ENCODE measurements at regions not wholly inside any gene's neighbourhood (a gene's known extent, or its start where the extent isn't known, plus 50 kb on each side); places are given as distances from the start of the nearest gene placed in this dataset.

- H4K20me1 ChIP-seq: no peaks in the 10 kb centered on the region
- TF ChIP-seq Cebpa-rat (IDR thresholded peaks at IDR 0.05): peak in 1 of 11 experiments; percentile 29; a peak in 1 of 22 replicates
- H3K4me2 ChIP-seq: peak overlapping the region; percentile 50 to 90 (median 73)
- H3K9me3 ChIP-seq (replicated peaks in 1 of 11): no peaks in the 10 kb centered on the region
- no peaks in the 10 kb centered on the region for H3K27me3 ChIP-seq
- H3K27ac ChIP-seq: no peak overlapping the region
- no peak overlapping the region for H3K9ac ChIP-seq
- peaks cover 10 to 37% (median 19%) of the 10 kb centered on the region in 10 experiments for H3K4me1 ChIP-seq
- no peak overlapping the region for H3K4me3 ChIP-seq
- H3K36me3 ChIP-seq: no peaks in the 10 kb centered on the region
Measured at GRCh38 chr11:36724742-36725385, 126.8 kb upstream of the RAG2 start.

GRCh38 chr11:36722421-36722820, 124.4 kb upstream of the RAG2 start:
- no peak overlapping the region for H3K4me3 ChIP-seq
- peak overlapping the region in 4 of 11 experiments; percentile 6 to 84 (median 17); a peak in 5 of 22 replicates for H3K4me2 ChIP-seq
- H3K9me3 ChIP-seq (replicated peaks in 1 of 11): no peaks in the 10 kb centered on the region
- no peak overlapping the region for H3K9ac ChIP-seq
- TF ChIP-seq Cebpa-rat (IDR thresholded peaks at IDR 0.05): no peak
- H3K27me3 ChIP-seq: no peaks in the 10 kb centered on the region
- H4K20me1 ChIP-seq: no peaks in the 10 kb centered on the region
- H3K36me3 ChIP-seq: no peaks in the 10 kb centered on the region
- peaks cover 10 to 37% (median 19%) of the 10 kb centered on the region in 10 experiments for H3K4me1 ChIP-seq
- no peak overlapping the region for H3K27ac ChIP-seq

GRCh38 chr11:36719358-36720107, 121.5 kb upstream of the RAG2 start:
- Histone ChIP-seq H3K4me2 (no peak overlapping the region), H3K4me1 (peaks cover 5 to 34% (median 13%) of the 10 kb centered on the region in 10 experiments)

DNA sequence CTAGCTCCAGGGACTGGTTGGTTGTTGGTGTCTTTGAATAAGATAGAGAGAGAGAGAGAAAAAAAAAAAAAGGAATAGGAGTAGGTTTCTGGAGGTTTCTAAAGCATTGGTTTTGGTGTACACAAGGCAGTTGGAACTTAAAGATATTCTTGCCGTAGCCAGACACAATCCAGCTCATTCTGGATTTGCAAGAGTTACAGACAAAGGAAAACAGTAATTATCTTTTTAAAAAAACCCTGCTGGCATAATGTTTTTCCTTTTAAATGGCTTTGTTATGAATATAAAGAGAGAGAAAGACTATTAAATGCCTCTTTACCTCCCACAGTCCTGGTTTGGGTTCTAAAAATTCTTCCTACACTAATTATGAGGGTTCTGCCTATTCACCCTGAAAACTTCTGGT, 120.4 kb upstream of the RAG2 start:
- no peak overlapping the region for H3K9ac ChIP-seq
- H4K20me1 ChIP-seq: no peaks in the 10 kb centered on the region
- H3K36me3 ChIP-seq: no peaks in the 10 kb centered on the region
- no peaks in the 10 kb centered on the region for H3K27me3 ChIP-seq
- H3K4me3 ChIP-seq: no peak overlapping the region
- no peak overlapping the region for H3K4me2 ChIP-seq
- no peak overlapping the region for H3K27ac ChIP-seq
- H3K4me1 ChIP-seq: peaks cover 13 to 34% (median 15%) of the 10 kb centered on the region in 10 experiments
- no peak for TF ChIP-seq Cebpa-rat (IDR thresholded peaks at IDR 0.05)
- no peaks in the 10 kb centered on the region for H3K9me3 ChIP-seq (replicated peaks in 1 of 11)

More at GRCh38 chr11:36719358-36720107, 121.5 kb upstream of the RAG2 start:
- Histone ChIP-seq H3K9me3 (replicated peaks in 1 of 11) (no peaks in the 10 kb centered on the region), H3K9ac (no peak overlapping the region), H4K20me1 (no peaks in the 10 kb centered on the region), H3K36me3 (no peaks in the 10 kb centered on the region), H3K27ac (no peak overlapping the region), H3K27me3 (no peaks in the 10 kb centered on the region), H3K4me3 (no peak overlapping the region)
- no peak for TF ChIP-seq Cebpa-rat (IDR thresholded peaks at IDR 0.05)

GRCh38 chr11:36713715-36714114, 115.7 kb upstream of the RAG2 start:
- H3K9me3 ChIP-seq (replicated peaks in 1 of 11): no peaks in the 10 kb centered on the region
- no peaks in the 10 kb centered on the region for H3K36me3 ChIP-seq
- peak overlapping the region; percentile 40 to 86 (median 62) for H3K4me2 ChIP-seq
- H3K4me1 ChIP-seq: peaks cover 14 to 28% (median 17%) of the 10 kb centered on the region in 10 experiments
- no peak overlapping the region for H3K4me3 ChIP-seq
- H3K9ac ChIP-seq: no peak overlapping the region
- no peak for TF ChIP-seq Cebpa-rat (IDR thresholded peaks at IDR 0.05)
- H3K27ac ChIP-seq: peak overlapping the region in 3 of 11 experiments; percentile 1 to 28 (median 18); a peak in 3 of 22 replicates
- no peaks in the 10 kb centered on the region for H4K20me1 ChIP-seq
- H3K27me3 ChIP-seq: peaks cover 0 to 3% (median 0%) of the 10 kb centered on the region in 11 experiments; a peak in 1 of 22 replicates

DNA sequence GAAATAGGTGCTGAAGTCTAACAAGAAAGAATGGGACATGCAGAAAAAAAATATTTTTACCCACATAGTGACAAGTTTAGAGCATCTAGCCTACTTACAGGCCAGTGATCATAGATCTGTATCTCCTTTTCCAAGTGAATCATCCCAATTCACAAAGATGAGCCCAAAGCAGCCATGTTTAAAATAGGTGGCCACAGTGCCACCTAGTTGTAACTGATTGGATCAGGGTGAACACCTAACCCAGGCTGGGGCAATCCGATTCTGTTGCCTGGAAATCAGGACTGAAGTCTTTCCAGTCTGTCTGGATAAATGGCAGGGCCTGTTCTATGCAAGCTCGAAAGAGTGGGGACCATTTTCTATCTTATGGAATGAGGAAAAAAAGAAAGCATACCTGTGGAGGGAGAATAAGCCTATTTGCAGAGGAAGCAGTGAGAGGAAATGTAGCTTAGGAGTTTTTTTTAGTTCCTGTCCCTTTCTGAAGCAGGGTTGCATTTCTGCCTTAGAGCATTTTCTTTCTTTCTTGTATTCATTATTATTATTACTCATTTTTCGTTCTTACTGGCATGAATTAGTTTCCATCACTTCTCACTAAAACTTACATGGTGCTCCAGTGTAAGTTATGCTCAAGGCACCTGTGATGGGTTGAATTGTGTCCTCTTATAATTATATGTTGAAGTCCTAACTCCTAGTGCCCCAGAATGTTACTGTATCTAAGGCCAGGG, 113.2 kb upstream of the RAG2 start:
- Histone ChIP-seq H3K4me1 (peaks cover 14 to 28% (median 17%) of the 10 kb centered on the region in 10 experiments), H3K27me3 (peaks cover 0 to 3% (median 0%) of the 10 kb centered on the region in 11 experiments; a peak in 1 of 22 replicates), H3K36me3 (no peaks in the 10 kb centered on the region), H3K27ac (no peak overlapping the region), H3K4me3 (no peak overlapping the region), H4K20me1 (no peaks in the 10 kb centered on the region), H3K4me2 (no peak overlapping the region), H3K9me3 (replicated peaks in 1 of 11) (no peaks in the 10 kb centered on the region), H3K9ac (no peak overlapping the region)
- no peak for TF ChIP-seq Cebpa-rat (IDR thresholded peaks at IDR 0.05)

Measured in BLaER1 treated with 17β-estradiol and CSF1 and Interleukin-3, amounts not matched to agents 10 nM and 100 nM (cell line).